22Rv1 (cell line): ENCODE measurements at regions not wholly inside any gene's neighbourhood (a gene's known extent, or its start where the extent isn't known, plus 50 kb on each side); places are given as distances from the start of the nearest gene placed in this dataset.

ENCODE experiments used
- CTCF ChIP-seq: fragments of 450-650 bp; IDR thresholded peaks from 2 replicates; pipeline ENCODE4 v1.5.1; 2017; ENCODE audit warnings: mild to moderate bottlenecking
- ZFX ChIP-seq: fragments of 450-650 bp; IDR thresholded peaks from 2 replicates; pipeline ENCODE4 v1.6.1; 2017; ENCODE audit warnings: antibody characterized with exemption, borderline replicate concordance

GRCh38 chr9:110135846-110136245 is 72.1 kb downstream of the C9orf152 start:
- TF ChIP-seq CTCF (no peak), ZFX (no peak)
